WTC11 (cell line): ENCODE measurements at regions not wholly inside any gene's neighbourhood (a gene's known extent, or its start where the extent isn't known, plus 50 kb on each side); places are given as distances from the start of the nearest gene placed in this dataset.

ENCODE experiments used
- GRHL2 ChIP-seq: fragments of 250-450 bp; sonication (Bioruptor Pico); IDR thresholded peaks from 2 replicates; pipeline ENCODE4 v1.8.0; 2022; ENCODE audit warnings: mild to moderate bottlenecking, moderate library complexity; ENCODE audit not compliant: insufficient replicate concordance, severe bottlenecking
- TF ChIP-seq, protein P1 (sequence below): sonication (generic); formaldehyde crosslinking; IDR thresholded peaks from 2 replicates; pipeline ENCODE4 v1.8.1; 2022; ENCODE audit warnings: low read depth, missing genetic modification reagents, borderline replicate concordance

DNA sequence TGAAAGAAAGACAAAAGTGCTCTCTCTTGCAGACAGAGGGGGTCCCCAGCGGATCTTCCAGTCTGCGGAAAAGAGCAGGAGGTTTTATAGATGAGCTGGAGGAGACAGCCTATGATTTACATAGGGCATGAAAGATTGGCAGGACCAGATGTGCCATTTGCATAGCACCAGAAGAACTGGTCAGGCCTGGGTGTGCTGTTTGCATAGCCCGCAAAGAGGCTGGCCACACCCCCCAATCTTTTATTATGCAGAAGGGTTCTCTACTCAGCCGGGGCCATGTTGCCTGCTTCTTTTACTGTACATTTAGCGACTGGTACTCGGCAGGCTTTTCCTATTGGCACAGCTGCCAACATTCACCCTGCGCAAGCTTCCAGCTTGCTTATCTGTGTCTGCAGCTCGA lies 317.6 kb downstream of the GALR1 start:
- TF ChIP-seq, protein P1, sequence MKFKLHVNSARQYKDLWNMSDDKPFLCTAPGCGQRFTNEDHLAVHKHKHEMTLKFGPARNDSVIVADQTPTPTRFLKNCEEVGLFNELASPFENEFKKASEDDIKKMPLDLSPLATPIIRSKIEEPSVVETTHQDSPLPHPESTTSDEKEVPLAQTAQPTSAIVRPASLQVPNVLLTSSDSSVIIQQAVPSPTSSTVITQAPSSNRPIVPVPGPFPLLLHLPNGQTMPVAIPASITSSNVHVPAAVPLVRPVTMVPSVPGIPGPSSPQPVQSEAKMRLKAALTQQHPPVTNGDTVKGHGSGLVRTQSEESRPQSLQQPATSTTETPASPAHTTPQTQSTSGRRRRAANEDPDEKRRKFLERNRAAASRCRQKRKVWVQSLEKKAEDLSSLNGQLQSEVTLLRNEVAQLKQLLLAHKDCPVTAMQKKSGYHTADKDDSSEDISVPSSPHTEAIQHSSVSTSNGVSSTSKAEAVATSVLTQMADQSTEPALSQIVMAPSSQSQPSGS (CRISPR knock-in tag) = no peak
- no peak for TF ChIP-seq GRHL2
